NCI-H345 treated with DMSO at 0.1 percent for 48 hours (cell line): ENCODE measurements at regions not wholly inside any gene's neighbourhood (a gene's known extent, or its start where the extent isn't known, plus 50 kb on each side); places are given as distances from the start of the nearest gene placed in this dataset.

Experiments used
- DNase-seq: peaks from one replicate; lab custom pipeline; 2025; ENCODE audit not compliant: unreplicated experiment; lab: John Stamatoyannopoulos, UW

DNA sequence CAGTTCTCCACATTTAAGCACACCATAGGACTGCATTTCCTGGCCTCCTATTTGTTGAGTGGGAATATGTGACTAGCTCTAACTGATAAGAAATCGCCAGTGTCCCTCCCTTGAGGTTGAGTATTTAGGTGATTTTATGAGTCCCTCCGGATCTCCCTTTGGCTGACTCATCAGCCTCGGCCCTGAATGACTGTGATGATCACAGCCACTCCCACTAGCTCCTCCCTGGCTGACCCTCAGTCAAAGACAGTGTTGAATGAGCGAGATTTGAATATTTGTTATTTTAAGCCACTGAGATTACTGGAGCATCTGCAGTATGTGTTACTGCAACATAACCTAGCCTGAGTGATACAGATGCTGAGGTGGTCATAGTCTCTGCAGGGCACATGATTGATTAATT is 515.3 kb downstream of the EPHB1 start:
- no peak for DNase-seq

GRCh38 chr3:135311699-135312098 is 516.6 kb downstream of the EPHB1 start:
- no peak for DNase-seq

- no peak for DNase-seq
These were observed 519.2 kb downstream of the EPHB1 start for GRCh38 chr3:135314237-135314636.

- no peak for DNase-seq
These were observed 529.2 kb downstream of the EPHB1 start for GRCh38 chr3:135324301-135324700.

- DNase-seq: peak; percentile 35
These were observed 530.0 kb downstream of the EPHB1 start for GRCh38 chr3:135325096-135325495.

DNA sequence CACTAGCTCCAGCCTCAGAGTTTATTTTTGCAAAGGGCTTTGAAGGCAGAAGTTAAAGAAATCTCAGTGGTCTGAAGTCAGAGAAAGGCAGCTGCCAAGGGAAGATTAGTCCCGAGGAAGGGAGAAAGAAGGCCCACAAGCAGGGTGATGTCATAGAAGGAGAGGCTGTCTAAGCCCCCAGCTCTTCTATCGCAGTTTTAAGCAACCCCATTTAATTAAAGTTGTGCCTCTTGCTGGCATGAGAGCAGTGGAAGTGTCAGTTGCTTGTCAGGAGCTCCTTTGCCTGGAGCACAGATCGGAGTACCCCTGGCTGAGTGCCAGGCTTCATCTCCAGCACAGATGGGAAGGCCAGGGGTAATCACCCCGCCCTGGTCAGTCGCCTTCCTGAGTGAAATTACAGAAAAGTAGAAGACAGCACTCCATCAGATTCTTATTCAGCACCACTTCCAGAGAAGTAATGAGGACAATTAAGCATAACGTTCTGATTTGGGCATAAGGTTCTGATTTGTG is 530.7 kb downstream of the EPHB1 start:
- no peak for DNase-seq

DNA sequence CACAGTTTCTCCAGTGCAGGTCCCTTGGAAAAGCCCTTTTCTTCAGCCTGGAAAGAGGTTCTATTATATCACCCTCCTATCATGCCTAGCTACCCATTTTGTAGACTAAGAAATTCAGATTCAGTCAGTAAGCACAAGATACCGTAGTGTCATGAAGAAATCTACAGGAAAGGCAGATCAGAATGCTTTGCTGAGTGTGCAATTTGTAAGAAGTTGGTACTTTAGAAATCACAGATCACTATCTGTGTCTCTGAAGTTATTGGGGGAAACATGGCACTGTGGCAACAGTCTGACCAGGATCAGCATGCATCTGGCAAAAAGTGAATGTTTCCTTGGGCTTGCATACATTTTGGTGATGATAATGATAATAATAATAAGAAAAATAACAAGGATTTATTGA is 531.8 kb downstream of the EPHB1 start:
- DNase-seq: no peak

DNA sequence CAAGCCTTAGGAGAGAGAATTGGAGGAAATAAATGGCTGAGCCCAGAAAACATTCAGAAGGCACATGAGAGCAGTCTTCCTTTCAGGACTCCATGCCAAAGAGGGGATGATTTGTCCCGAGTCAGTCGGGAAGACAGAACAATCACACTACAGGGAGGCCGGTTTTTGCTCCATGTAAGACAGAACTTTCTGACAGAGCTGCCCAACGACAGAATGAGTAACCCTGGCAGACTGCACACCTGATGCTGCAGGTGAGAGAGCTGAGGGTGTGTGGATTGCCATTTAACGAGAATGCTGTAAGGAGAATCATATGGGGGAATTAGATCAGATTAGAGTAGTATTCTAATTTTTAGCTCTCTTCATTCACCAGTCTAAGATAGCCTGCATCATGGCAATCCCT is 533.0 kb downstream of the EPHB1 start:
- DNase-seq: no peak

DNA sequence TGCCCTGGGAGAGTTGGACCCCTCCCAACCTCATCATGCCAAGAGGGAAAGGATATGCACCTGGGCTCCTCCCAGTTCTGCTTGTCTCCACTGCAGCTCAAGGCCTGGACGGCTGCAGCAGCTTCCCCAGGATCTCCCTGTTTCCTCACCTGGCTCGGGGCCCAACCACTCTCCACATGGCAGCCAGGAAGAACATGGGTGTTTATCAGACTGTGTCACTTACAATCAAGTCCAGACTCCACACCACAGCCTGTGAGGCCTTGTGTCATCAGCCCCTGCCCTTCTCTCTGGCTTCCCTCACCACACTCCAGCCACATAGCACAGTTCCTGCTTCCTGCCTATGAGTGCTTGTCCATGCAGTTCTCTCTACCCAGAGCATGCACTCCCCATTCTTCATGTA is 534.4 kb downstream of the EPHB1 start:
- no peak for DNase-seq

DNA sequence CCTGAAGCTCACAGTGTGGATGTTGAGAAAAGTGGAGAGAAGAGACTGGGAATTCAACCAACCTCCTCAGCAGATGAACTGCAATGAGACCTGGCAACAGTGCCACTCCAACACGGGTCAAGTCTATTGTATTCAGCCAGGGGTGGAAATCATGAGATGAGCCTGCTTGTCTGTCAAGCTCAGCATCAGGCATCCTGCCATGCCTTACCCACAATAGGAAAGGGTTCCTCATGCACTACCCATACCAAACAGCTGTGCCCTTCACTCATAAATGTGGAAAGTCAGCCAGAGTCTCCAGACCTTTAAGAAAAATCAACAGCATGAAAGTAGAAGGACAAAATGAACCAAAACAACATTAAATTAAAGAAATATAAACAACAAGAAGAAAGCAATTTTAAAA is 542.1 kb downstream of the EPHB1 start:
- no peak for DNase-seq

DNA sequence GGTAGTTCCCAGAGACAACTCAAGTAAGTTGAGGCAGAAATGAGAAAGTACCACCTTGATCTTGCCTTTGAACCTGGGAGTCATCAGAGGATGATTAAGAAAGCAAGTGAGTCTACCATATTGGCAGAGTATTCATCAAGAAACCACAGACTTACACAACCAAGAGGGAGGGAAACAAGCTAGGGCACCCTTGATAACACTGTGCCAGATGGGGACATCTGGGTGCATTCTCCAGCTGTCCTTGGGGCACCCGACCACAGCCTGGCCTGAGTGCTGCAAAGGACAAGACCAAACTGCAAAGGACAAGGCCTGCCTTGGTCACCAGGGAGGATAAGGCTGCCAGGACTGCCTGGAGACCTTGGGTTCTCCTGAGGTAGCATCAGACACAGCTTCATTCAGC is 553.6 kb downstream of the EPHB1 start:
- no peak for DNase-seq

GRCh38 chr3:135349254-135349948 is 554.3 kb downstream of the EPHB1 start:
- no peak for DNase-seq

DNA sequence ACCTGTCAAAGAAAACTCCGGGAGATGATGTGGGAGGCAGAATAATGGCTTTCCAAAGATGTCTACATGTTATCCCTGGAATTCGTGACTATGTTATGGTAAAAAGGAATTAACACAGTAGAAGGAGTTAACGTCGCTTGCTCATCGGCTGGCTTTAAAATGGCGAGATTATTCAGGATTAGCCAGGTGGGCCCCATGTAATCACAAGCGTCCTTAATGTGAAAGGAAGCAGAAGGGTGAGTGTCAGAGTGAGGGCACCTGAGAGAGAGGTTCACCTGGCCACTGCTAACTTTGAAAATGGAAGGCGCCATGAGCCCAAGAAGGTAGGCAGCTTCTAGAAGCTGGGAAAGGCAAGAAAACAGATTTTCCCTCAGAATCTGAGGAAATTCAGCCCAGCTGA is 557.2 kb downstream of the EPHB1 start:
- DNase-seq: no peak

DNA sequence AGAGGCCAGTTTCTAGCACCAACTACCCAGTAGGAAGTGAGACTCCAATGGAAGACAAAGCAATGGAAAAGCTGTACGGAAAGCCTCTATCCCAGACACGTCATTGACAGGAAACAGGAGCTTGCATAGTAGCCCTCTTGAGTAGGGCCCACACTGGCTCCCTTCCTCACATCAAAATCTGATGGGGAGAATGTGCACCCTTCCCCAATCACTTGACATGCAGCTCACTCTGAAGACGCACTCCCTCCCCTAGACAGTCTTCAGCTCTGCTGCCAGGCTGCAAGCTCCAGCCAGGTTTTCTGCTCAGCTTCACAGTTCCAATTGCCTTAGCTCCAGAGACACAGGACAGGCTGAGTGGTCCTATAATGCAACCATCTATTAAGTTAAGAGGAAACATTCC is 567.8 kb downstream of the EPHB1 start:
- no peak for DNase-seq

DNA sequence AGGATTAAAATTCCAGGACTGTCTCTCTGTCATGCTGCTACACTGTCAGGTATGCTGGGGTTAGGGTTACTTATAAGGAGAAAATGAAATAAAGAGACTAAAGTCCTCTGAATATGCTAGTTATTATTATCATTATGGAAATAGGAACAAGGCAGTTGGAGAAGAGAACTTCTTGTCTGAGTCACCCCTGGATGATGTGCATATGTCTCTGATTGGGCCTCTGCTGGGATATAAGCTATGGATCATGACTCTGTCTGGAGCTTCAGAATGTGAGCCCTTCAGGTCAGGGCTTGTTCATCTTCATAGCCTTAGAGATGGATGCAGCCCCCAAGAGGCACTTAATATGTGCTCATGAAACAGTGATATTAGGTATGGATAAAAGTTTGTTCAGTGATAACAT is 569.6 kb downstream of the EPHB1 start:
- DNase-seq: no peak

DNA sequence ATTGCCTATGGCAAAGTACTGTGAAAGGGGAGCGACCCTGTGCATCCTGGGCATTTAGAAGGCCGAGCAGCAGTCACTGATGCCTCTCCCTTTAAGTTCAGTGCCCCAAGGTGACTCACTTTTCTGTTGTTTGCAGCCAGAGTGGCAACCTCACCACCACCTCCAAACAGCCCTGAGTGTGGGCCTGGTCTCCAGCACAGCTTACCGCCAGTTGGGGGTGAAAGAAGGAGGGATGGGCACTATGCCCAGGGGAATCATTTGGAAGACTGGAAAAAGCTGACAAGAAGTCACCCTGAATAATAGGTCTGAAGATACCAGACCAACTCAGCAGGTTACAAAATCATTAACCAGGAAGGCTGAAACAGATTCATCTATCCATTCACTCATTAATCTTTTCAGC is 571.8 kb downstream of the EPHB1 start:
- DNase-seq: no peak

GRCh38 chr3:135368316-135368715 is 573.3 kb downstream of the EPHB1 start:
- no peak for DNase-seq

DNA sequence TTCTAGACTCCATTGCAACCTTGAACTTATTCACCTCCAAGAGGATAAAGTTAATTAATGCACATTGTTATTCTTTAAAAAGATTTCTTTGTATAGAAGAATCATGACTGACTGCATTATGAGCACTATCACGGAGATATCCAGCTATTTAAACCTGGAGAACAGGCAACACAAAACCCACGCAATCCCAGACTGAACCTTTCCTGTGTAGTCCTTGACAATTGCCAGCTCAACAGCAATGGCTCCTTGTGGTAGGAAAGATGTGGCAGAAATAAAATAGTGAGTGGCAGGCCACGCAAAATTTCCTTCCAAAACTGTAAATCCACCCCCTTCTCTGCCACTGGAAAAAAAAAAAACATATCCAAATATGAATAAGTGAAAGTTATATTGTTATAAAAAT is 573.7 kb downstream of the EPHB1 start:
- no peak for DNase-seq

DNA sequence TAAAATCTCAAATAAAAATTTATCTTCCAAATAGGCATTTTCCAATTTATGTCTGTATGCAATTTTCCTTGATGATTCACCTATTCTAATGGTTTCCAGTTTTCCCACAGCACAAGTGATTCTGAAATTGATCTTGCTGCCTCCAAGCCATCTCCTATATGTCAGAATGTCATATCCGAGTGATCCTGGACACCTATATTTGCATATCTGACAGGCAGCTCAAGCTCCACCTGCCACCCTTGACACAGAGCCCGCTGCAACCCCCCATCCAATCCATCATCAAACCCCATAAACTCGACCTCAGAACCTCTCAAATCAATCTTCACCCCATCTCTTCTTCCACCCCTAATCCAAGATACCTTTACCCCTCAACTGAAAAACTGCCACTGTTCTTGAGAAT is 579.5 kb downstream of the EPHB1 start:
- no peak for DNase-seq

GRCh38 chr3:135382188-135382587 is 583.3 kb upstream of the PPP2R3A start:
- DNase-seq: no peak

GRCh38 chr3:135382621-135383020 is 582.9 kb upstream of the PPP2R3A start:
- DNase-seq: no peak

DNA sequence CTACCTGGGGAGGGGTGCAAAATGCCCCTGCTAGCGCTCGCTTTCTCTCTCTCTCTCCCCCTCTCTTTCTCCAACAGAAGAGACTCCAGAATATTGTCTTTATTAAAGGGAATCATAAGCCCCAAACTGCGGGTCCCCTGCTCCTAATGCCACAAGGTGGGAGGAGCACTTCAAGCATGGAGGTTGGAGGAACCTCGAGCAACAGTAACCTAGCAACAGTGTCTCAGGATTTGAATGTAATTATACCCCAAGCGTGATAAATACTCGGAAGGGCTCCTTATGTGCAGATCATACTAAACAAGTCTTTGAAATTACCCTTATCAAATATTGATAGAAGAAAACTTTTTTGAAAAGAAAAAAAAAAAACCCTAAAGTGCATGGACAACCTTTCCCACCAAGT is 582.2 kb upstream of the PPP2R3A start:
- no peak for DNase-seq

GRCh38 chr3:135392151-135392550 is 573.4 kb upstream of the PPP2R3A start:
- DNase-seq: no peak
